AML-193 (cell line): ENCODE measurements at regions not wholly inside any gene's neighbourhood (a gene's known extent, or its start where the extent isn't known, plus 50 kb on each side); places are given as distances from the start of the nearest gene placed in this dataset.

Experiments used
- DNase-seq, 2 experiments: peaks; one replicate each; lab custom pipeline; 2025; lab: John Stamatoyannopoulos, UW

DNA sequence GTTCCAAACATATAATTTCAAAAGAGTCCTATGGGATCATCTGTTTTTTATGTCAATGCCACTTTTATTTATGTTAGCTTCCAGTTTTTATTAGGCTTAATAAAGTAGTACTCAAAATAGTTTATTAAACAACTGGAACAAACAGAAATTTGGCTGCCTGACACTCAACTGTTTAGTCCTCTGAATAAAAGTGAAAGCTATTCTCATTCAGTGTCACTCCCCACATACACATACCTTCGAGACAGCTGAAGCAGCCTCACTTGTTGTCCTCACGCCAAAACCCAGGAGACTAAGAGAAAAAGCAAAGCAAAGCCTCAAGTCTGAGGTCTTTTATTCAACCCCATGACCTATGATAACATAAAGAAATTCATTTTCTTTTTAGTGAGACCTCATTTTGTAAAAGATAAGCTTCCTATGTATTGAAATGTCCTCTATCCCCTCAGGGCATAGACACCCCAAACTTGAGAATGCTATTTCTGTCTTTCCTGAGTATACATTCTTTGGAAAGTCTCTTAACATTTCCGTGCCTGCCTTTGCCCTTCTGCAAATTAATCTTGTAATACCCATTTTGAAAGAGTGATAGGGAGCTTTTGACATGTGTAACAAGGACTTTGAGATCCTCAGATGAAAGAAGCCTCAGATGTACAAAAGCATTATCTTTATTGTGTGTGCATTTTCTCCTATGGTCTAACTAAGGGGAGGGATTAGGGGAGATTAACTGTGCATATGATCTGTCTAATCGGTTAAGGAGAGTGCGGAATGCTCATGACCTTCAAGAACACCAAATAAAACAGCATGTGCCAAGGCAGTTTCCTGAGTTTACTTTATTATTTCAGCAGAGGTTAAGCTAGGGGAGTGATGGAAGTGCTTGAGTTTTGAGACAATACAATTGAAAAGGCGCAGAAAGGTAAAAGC lies 1523.7 kb upstream of the PIK3C3 start:
- DNase-seq: no peak

DNA sequence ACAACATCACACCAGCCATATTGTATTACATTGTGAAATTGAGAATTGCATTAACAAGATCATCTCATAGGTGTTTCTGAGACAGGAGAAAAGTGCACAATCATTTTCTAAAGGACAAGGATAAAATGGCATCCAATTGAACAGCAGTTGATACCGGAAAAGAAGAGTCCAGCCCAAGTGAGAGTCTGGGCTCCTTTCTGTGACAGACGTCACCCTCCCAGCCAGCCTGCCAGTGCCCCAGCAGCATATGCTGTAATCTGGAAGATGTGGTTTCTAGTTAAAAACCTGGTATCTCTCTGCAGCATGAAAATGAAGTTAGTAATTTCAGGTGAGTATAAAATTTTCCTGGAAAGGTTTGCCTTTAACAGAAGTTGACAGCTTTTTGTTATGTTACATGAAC lies 1531.7 kb upstream of the PIK3C3 start:
- no peak for DNase-seq

GRCh38 chr18:40420675-40421074 lies 1534.4 kb upstream of the PIK3C3 start:
- DNase-seq: no peak

GRCh38 chr18:40417501-40417900 lies 1537.5 kb upstream of the PIK3C3 start:
- no peak for DNase-seq

DNA sequence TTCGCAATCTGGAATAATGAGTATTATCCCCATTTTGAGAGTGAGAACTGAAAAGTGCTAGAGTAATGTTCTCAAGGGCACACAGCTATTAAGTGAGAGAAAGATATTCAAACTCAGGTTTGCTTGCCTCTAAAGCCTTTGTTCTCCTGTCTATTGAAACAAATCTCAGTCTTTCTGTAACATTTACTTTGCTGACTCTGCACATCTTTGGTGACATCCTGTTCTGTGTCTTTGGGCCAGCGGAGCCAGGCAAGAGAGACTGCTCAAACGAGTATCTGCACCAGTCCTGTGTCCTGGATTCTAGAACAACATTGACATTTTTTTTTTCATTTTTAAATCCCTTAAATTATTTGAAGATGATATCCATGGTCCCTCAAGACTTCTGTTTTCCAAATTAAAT lies 1539.2 kb upstream of the PIK3C3 start:
- no peak for DNase-seq

DNA sequence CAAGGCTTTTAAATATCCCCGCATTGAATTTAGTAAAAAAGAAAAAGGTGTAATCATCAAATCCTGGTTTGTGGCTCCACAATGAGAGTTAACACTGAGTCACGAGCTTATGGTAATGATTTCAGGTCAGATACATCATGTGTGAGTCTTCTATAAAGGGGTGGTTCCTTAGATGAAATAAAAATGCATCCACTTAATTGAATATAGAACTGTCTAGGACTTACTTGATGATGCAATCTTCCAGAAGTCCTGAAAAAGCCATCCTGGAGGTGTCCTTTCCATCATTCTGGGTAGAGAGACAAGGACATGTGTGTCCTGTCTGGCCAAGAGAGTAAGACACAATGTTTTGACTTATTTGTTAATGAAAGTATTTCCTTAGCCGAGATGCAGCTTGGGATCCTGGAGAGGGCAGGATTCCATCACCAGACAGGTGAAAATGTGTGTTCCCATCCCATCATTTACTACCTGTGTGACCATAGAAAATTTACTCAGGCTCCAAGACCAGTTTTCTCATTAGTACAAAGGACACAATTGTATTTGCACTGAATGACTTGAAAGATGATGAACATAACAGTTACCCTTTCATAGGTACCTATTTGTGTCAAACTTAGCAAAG lies 1539.8 kb upstream of the PIK3C3 start:
- DNase-seq: no peak

DNA sequence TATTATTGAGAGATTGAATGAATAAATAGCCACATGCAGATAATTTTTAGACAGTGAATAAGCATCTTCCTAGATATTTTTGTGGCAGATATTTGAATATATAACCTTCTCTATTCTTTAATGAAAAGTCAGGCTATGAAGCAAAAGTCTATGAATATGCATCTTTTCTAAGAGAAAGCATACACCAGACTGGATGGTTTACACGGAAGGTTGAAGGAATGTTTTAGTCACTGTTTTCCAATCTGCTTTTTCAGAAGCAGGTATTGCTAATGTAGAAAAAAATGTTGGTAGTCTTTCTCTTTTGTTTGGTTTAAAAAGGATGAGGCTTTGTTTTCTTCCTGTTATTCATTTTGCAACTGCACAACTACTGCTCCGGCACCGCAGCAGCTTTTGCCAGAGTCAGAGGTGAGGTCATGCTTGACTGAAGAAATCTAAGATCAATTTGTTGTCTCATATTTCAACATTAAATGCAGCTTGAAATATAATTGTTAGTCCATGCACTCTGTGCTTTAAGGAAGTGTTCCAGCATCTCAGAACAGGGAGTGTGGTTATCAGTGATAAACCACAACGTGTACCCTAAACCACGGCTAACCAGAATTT lies 1540.8 kb upstream of the PIK3C3 start:
- no peak for DNase-seq

- DNase-seq: no peak
Observed at GRCh38 chr18:40413160-40413559, 1541.9 kb upstream of the PIK3C3 start.

GRCh38 chr18:40412410-40412809 lies 1542.6 kb upstream of the PIK3C3 start:
- DNase-seq: no peak

DNA sequence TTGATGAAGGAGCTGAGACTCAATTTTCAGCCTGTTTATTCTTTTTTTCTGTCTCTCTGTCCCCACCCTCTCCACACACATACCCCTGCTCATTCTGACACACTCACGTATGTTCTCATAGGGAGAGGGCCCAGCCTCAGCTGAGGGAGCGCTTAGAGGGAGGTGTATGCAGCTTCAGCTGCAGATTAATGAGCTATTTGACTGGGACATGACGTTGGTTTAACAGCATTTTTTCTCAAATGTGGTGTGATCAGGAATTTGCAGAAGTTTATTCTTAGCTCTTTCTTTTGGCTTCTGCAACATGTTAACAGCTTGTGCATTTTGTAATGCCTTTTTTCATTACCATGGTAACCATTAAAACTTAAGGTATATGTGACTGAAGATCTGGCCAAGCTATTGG lies 1547.1 kb upstream of the PIK3C3 start:
- no peak for DNase-seq

- DNase-seq: no peak
Observed at GRCh38 chr18:40404284-40404683, 1550.8 kb upstream of the PIK3C3 start.

GRCh38 chr18:40402052-40402451 lies 1553.0 kb upstream of the PIK3C3 start:
- DNase-seq: no peak

DNA sequence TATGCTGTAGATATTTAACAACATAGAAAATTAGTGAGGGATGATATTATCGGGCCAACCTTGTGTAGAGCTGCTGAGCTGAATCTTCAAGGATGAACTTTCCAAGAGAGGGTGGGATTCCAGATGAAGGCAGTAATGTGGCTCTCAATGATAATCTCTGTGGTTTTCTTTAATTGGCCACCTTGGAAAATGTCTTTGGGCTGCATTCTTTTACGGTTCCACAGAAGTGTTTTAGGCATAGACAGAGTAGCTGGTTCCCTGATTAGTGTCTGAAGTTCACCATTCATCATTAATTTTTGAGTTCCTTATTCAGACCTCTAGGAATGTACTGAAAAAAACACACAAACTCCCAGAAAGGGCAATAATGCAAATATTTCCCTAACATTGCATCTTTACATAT lies 1566.9 kb upstream of the PIK3C3 start:
- DNase-seq: no peak

DNA sequence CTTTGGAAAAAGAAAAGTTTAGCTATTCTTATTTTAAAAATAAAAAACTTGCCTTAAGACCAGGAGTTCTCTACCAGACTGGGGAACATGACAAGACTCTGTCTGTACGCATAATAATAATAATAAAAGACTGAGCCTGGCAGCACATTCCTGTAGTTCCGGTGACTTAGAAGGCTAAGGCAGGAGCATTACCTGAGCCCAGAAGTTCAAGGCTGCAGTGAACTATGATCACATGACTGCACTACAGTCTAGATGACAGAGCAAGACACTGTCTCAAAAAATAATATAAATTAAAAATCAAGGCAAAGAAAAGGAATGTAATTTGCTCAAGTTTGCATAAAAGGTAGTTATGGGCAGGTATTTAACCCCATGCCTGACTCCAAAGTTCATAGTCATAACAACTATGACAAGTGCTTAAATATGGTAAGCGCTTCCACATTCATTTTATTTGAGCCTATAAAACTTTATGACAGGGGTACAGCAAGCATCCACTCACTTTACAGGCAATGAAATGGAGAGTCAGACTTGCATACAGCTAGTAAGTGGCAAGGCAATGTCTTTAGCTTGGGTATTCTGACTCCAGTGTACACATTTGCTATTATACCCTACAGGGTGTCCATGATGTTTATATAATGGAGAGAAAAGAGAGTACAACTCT lies 1567.8 kb upstream of the PIK3C3 start:
- DNase-seq: no peak

- DNase-seq: no peak
Observed at GRCh38 chr18:40382197-40382596, 1572.8 kb upstream of the PIK3C3 start.

DNA sequence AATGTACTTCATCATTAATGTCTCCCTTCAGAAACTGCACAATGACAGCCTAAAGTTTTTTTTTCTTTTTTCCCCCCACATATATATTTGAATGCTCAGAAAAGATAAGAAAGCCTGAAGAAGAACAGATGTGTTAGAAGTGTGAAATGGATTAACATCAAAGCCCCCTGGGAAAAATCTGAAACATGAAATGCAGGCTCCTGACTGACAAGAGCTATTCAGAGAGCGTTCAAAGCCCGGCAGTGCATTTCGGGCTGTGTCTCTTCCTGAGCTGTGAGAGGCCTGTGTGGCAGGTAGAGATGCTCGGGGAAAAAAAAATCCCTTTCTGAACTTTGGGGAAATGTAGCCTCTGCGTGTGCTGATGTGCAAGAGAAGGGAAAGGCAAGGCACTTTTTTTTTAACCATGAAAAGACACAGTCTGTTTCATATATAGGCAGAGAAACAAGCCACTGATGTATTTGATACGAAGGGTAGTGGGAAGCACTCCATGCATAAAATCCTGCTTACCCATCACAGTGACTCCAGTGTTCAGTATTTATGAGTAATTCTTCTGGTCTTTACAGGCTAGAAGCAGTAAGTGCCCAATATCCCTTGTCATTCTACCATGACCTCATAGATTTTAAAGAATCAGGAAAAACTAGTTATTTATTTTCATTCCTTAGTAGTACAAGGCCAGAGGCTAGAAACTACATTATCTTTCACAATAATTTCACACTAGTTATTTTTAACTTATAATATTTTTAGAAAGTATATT lies 1574.2 kb upstream of the PIK3C3 start:
- DNase-seq: no peak

- no peak for DNase-seq
Observed at GRCh38 chr18:40375837-40376236, 1579.2 kb upstream of the PIK3C3 start.

- no peak for DNase-seq
Observed at GRCh38 chr18:40371673-40372072, 1583.4 kb upstream of the PIK3C3 start.

- no peak for DNase-seq
Observed at GRCh38 chr18:40367576-40367975, 1587.5 kb upstream of the PIK3C3 start.

- DNase-seq: no peak
Observed at GRCh38 chr18:40366521-40366920, 1588.5 kb upstream of the PIK3C3 start.

- DNase-seq: no peak
Observed at GRCh38 chr18:40365526-40365925, 1589.5 kb upstream of the PIK3C3 start.

DNA sequence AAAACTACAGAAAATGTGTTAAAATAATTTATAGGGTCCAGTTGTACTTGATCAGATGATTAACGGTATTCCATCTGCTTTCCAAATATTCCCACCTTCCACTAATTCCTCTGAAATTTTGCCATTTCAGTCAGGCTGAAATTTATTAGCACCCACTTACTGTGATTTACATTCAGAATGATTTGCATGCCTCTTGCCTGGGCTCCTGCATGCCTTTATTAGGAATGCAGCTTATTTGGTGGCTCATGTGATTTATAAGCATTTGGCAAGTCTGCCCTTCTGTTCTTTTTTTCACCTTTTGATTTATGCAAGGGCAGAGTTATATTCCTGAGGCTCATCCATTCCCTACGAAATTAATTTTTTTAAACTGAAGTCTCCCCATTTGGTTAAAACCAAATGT lies 1594.5 kb upstream of the PIK3C3 start:
- no peak for DNase-seq
